ENCODE measurements at regions not wholly inside any gene's neighbourhood (a gene's known extent, or its start where the extent isn't known, plus 50 kb on each side); places are given as distances from the start of the nearest gene placed in this dataset.

- Histone ChIP-seq H3K27me3 (ENCODE audit: control insufficient read depth in 1 of 2, insufficient read depth in 2 of 2, low read length in 2 of 2) (no peaks in the 10 kb centered on the region), H3K79me2 (ENCODE audit: insufficient read depth, low read length) (no peaks in the 10 kb centered on the region), H3K9me3 (ENCODE audit: low read length) (no peaks in the 10 kb centered on the region), H3K4me3 (replicated peaks in 1 of 3; ENCODE audit: insufficient read depth in 1 of 3, low read depth in 2 of 3, low read length in 3 of 3) (no peak overlapping the region), H3K9ac (ENCODE audit: insufficient read depth, low read depth, low read length) (no peak overlapping the region), H2AFZ (ENCODE audit: low read length) (no peak overlapping the region), H3K4me1 (ENCODE audit: insufficient read depth, low read length) (no peaks in the 10 kb centered on the region), H3K36me3 (replicated peaks in 1 of 2; ENCODE audit: control insufficient read depth in 1 of 2, insufficient read depth in 2 of 2, low read length in 2 of 2) (no peaks in the 10 kb centered on the region), H3K4me2 (ENCODE audit: low read depth, low read length) (no peak overlapping the region), H3K27ac (ENCODE audit: extremely low read length, insufficient read depth, low read length) (no peak overlapping the region), H4K20me1 (ENCODE audit: insufficient read depth, low read length) (no peaks in the 10 kb centered on the region)
- TF ChIP-seq U2AF1 (optimal IDR thresholded peaks at IDR 0.05; ENCODE audit: low read depth, low read length) (no peak), ZNF33B (CRISPR knock-in tag; IDR thresholded peaks at IDR 0.05) (no peak), SP1 (IDR thresholded peaks at IDR 0.05) (no peak), SP1 (CRISPR knock-in tag; IDR thresholded peaks at IDR 0.05) (no peak), NFIC (IDR thresholded peaks at IDR 0.05; ENCODE audit: low read length) (no peak), FOXO4 (CRISPR knock-in tag; conservative IDR thresholded peaks at IDR 0.05) (no peak), HIC2 (CRISPR knock-in tag; IDR thresholded peaks at IDR 0.05; ENCODE audit: low read depth) (no peak), ZNF746 (CRISPR knock-in tag; IDR thresholded peaks at IDR 0.05) (no peak), ELF4 (CRISPR knock-in tag; IDR thresholded peaks at IDR 0.05; ENCODE audit: borderline replicate concordance) (no peak), TSC22D2 (CRISPR knock-in tag; IDR thresholded peaks at IDR 0.05; ENCODE audit: borderline replicate concordance) (no peak), JUN (CRISPR knock-in tag; IDR thresholded peaks at IDR 0.05) (no peak), ZNF280B (CRISPR knock-in tag; IDR thresholded peaks at IDR 0.05; ENCODE audit: borderline replicate concordance) (no peak), ISX (CRISPR knock-in tag; conservative IDR thresholded peaks at IDR 0.05) (no peak), ARNTL (CRISPR knock-in tag; IDR thresholded peaks at IDR 0.05) (no peak), RXRB (CRISPR knock-in tag; IDR thresholded peaks at IDR 0.05; ENCODE audit: borderline replicate concordance) (no peak), ZNF589 (CRISPR knock-in tag; conservative IDR thresholded peaks at IDR 0.05) (no peak), MTF1 (CRISPR knock-in tag; IDR thresholded peaks at IDR 0.05) (no peak), ZIK1 (CRISPR knock-in tag; IDR thresholded peaks at IDR 0.05; ENCODE audit: borderline replicate concordance, low read depth) (no peak), CREM (IDR thresholded peaks at IDR 0.05) (no peak), CREM (CRISPR knock-in tag; IDR thresholded peaks at IDR 0.05) (no peak), ZKSCAN8 (CRISPR knock-in tag; IDR thresholded peaks at IDR 0.05; ENCODE audit: borderline replicate concordance) (no peak)
- in situ Hi-C loops (cut with HindIII; ENCODE audit: extremely low pct_ligation_motif_present, low pct_unique_long_range_greater_than_20kb) = no loop called here
- CTCF ChIA-PET (ENCODE audit: low intra/inter-chr PET ratio, low total read pairs) = no interaction called here
- intact Hi-C loops (cut with micrococcal nuclease; ENCODE audit: unreplicated experiment) = no loop called here
- no peak for ATAC-seq
- BruUV-seq (replicated peaks) = no TSS peak
- FAIRE-seq = no peak
- POLR2A ChIA-PET = no interaction called here
- no peak for DNase-seq (ENCODE audit: low spot score)
- 2% methylated on average over 2 of the region's 2 CpGs for WGBS (ENCODE audit: low lambda C conversion rate)
Observed at GRCh38 chrX:65883556-65883955, 156.3 kb downstream of the VSIG4 start.

All from HepG2 (cell line).